Liver (tissue), 8 donors: ENCODE measurements at regions not wholly inside any gene's neighbourhood (a gene's known extent, or its start where the extent isn't known, plus 50 kb on each side); places are given as distances from the start of the nearest gene placed in this dataset.

Source experiments
- DNase-seq: peaks from one replicate; pipeline ENCODE4 v3.0.0-alpha.2; 2017; ENCODE audit warnings: low spot score
- H3K27ac ChIP-seq, 2 donors: one replicate each; pipeline ENCODE4 v1.7.0; 2013; ENCODE audit warnings: inconsistent platforms in 2 of 2, low read length in 2 of 2, control low read depth in 1 of 2, low read depth in 1 of 2, mild to moderate bottlenecking in 1 of 2
- H3K27me3 ChIP-seq, 4 donors: one replicate each; pipeline versions ENCODE4 v1.6.1 to v1.7.0; 2013; ENCODE audit warnings: low read length in 3 of 4, inconsistent platforms in 1 of 4, mild to moderate bottlenecking in 1 of 4, moderate library complexity in 1 of 4; ENCODE audit not compliant: control insufficient read depth in 4 of 4, insufficient read depth in 4 of 4
- H3K36me3 ChIP-seq, 4 donors: one replicate each; pipeline versions ENCODE4 v1.6.1 to v1.7.0; 2013; ENCODE audit warnings: low read length in 3 of 4, mild to moderate bottlenecking in 3 of 4, low read depth in 1 of 4, moderate library complexity in 1 of 4; ENCODE audit not compliant: control insufficient read depth in 4 of 4, insufficient read depth in 3 of 4
- H3K4me1 ChIP-seq, 4 donors: one replicate each; pipeline versions ENCODE4 v1.6.1 to v1.7.0; 2013; ENCODE audit warnings: low read length in 3 of 4, mild to moderate bottlenecking in 3 of 4, moderate library complexity in 1 of 4; ENCODE audit not compliant: control insufficient read depth in 4 of 4, insufficient read depth in 4 of 4
- H3K4me3 ChIP-seq, 3 donors: one replicate each; pipeline versions ENCODE4 v1.6.1 to v1.7.0; 2013; ENCODE audit warnings: low read length in 3 of 3, control low read depth in 1 of 3, low read depth in 1 of 3, mild to moderate bottlenecking in 1 of 3
- H3K9ac ChIP-seq, 2 donors: one replicate each; pipeline ENCODE4 v1.7.0; 2013; ENCODE audit warnings: low read length in 2 of 2, mild to moderate bottlenecking in 2 of 2, moderate library complexity in 2 of 2, control low read depth in 1 of 2, low read depth in 1 of 2
- H3K9me3 ChIP-seq, 4 donors: one replicate each; pipeline versions ENCODE4 v1.6.1 to v1.7.0; 2013; ENCODE audit warnings: low read length in 3 of 4; ENCODE audit not compliant: control insufficient read depth in 4 of 4
- EGR1 ChIP-seq, 2 donors: IDR thresholded peaks; 2 replicates each; pipeline ENCODE4 v1.6.1; 2016 to 2018; ENCODE audit warnings: antibody characterized with exemption in 2 of 2, low read depth in 2 of 2
- FOXA1 ChIP-seq: IDR thresholded peaks from 2 replicates; pipeline ENCODE4 v1.6.1; 2016; ENCODE audit warnings: antibody characterized with exemption
- FOXA2 ChIP-seq: IDR thresholded peaks from 2 replicates; pipeline ENCODE4 v1.6.1; 2016; ENCODE audit warnings: antibody characterized with exemption
- GABPA ChIP-seq, 2 donors: IDR thresholded peaks in 1 of 2; conservative IDR thresholded peaks in 1 of 2; 2 replicates each; pipeline ENCODE4 v1.6.1; 2016; ENCODE audit warnings: antibody characterized with exemption in 2 of 2, mild to moderate bottlenecking in 1 of 2, moderate library complexity in 1 of 2
- HNF4A ChIP-seq, 2 donors: conservative IDR thresholded peaks; 2 replicates each; pipeline ENCODE4 v1.6.1; 2016; ENCODE audit warnings: antibody characterized with exemption in 2 of 2, mild to moderate bottlenecking in 2 of 2
- HNF4G ChIP-seq: IDR thresholded peaks from 2 replicates; pipeline ENCODE4 v1.6.1; 2016; ENCODE audit warnings: antibody characterized with exemption
- JUND ChIP-seq, 2 donors: IDR thresholded peaks; 2 replicates each; pipeline ENCODE4 v1.6.1; 2016; ENCODE audit warnings: antibody characterized with exemption in 2 of 2
- NR2F2 ChIP-seq: IDR thresholded peaks from 2 replicates; pipeline ENCODE4 v1.6.1; 2016; ENCODE audit warnings: antibody characterized with exemption
- RAD21 ChIP-seq, 2 donors: IDR thresholded peaks; 2 replicates each; pipeline ENCODE4 v1.6.1; 2016; ENCODE audit warnings: antibody characterized with exemption in 2 of 2, mild to moderate bottlenecking in 2 of 2
- RXRA ChIP-seq, 2 donors: IDR thresholded peaks; 2 replicates each; pipeline ENCODE4 v1.6.1; 2017 to 2018; ENCODE audit warnings: antibody characterized with exemption in 2 of 2, mild to moderate bottlenecking in 1 of 2
- SP1 ChIP-seq: IDR thresholded peaks from 2 replicates; pipeline ENCODE4 v1.6.1; 2018; ENCODE audit warnings: antibody characterized with exemption, mild to moderate bottlenecking
- TAF1 ChIP-seq: conservative IDR thresholded peaks from 2 replicates; pipeline ENCODE4 v1.6.1; 2016; ENCODE audit warnings: antibody characterized with exemption, mild to moderate bottlenecking
- YY1 ChIP-seq: IDR thresholded peaks from 2 replicates; pipeline ENCODE4 v1.6.1; 2016; ENCODE audit warnings: antibody characterized with exemption, mild to moderate bottlenecking
- WGBS: extraction: QIAGEN DNeasy Blood & Tissue Kit; methylation state at CpG from one replicate; pipeline ENCODE4 v1.1.7; 2013; 5-methylcytosine and 5-hydroxymethylcytosine counted together
- TF ChIP-seq, protein P1 (sequence below): IDR thresholded peaks from 2 replicates; pipeline ENCODE4 v1.6.1; 2016; ENCODE audit warnings: antibody characterized with exemption
- TF ChIP-seq, protein P2 (sequence below): IDR thresholded peaks from 2 replicates; pipeline ENCODE4 v1.6.1; 2016; ENCODE audit warnings: antibody characterized with exemption
- TF ChIP-seq, protein P3 (sequence below): IDR thresholded peaks from 2 replicates; pipeline ENCODE4 v1.6.1; 2016; ENCODE audit warnings: antibody characterized with exemption, mild to moderate bottlenecking
- TF ChIP-seq, protein P4 (sequence below): IDR thresholded peaks from 2 replicates; pipeline ENCODE4 v1.6.1; 2016; ENCODE audit warnings: antibody characterized with exemption
- TF ChIP-seq, protein P5 (sequence below): fragments of 150-350 bp; IDR thresholded peaks from 2 replicates; pipeline ENCODE4 v1.5.1; 2017; ENCODE audit warnings: improper control_type of control experiment, low read depth, low read length; ENCODE audit not compliant: missing input control
- donor health status: healthy.
- donor health status: healthy.
- donor health status: healthy.
- donor health status: healthy.
- donor health status: healthy.

DNA sequence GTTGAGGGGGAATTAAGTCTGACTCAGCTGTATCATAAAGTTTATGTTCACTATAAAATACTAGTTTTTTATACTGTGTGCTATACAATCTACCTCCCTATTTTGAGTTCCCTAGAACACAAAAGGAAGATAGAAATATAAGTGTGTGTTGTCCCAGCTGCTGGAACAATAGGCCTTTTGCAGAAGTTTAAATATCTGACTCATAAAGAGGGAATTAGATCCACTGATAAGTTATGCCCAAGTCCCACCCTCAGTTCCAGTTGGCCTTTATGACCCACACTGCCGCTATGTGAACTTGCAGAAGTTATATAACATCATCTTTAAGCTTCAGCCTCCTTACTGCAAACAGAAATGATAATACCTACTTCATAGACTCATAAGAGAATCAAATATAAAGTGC is 88.5 kb upstream of the DAB2 start:
- 81% methylated on average over 1 of the region's 1 CpG for WGBS
- no peaks in the 10 kb centered on the region for H3K27me3 ChIP-seq
- TF ChIP-seq RAD21 (IDR thresholded peaks at IDR 0.05) (no peak), JUND (IDR thresholded peaks at IDR 0.05) (no peak), GABPA (IDR thresholded peaks at IDR 0.05 in 1 of 2, conservative IDR thresholded peaks at IDR 0.05 in 1 of 2) (no peak), EGR1 (IDR thresholded peaks at IDR 0.05; ENCODE audit: low read depth in 2 of 2) (no peak), SP1 (no peak), HNF4G (no peak), TAF1 (no peak), FOXA1 (no peak), FOXA2 (no peak), YY1 (no peak), HNF4A (conservative IDR thresholded peaks at IDR 0.05) (no peak), NR2F2 (no peak), RXRA (IDR thresholded peaks at IDR 0.05) (no peak)
- TF ChIP-seq, protein P1, sequence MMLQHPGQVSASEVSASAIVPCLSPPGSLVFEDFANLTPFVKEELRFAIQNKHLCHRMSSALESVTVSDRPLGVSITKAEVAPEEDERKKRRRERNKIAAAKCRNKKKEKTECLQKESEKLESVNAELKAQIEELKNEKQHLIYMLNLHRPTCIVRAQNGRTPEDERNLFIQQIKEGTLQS = no peak
- TF ChIP-seq, protein P2, sequence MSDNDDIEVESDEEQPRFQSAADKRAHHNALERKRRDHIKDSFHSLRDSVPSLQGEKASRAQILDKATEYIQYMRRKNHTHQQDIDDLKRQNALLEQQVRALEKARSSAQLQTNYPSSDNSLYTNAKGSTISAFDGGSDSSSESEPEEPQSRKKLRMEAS = no peak
- TF ChIP-seq, protein P3, sequence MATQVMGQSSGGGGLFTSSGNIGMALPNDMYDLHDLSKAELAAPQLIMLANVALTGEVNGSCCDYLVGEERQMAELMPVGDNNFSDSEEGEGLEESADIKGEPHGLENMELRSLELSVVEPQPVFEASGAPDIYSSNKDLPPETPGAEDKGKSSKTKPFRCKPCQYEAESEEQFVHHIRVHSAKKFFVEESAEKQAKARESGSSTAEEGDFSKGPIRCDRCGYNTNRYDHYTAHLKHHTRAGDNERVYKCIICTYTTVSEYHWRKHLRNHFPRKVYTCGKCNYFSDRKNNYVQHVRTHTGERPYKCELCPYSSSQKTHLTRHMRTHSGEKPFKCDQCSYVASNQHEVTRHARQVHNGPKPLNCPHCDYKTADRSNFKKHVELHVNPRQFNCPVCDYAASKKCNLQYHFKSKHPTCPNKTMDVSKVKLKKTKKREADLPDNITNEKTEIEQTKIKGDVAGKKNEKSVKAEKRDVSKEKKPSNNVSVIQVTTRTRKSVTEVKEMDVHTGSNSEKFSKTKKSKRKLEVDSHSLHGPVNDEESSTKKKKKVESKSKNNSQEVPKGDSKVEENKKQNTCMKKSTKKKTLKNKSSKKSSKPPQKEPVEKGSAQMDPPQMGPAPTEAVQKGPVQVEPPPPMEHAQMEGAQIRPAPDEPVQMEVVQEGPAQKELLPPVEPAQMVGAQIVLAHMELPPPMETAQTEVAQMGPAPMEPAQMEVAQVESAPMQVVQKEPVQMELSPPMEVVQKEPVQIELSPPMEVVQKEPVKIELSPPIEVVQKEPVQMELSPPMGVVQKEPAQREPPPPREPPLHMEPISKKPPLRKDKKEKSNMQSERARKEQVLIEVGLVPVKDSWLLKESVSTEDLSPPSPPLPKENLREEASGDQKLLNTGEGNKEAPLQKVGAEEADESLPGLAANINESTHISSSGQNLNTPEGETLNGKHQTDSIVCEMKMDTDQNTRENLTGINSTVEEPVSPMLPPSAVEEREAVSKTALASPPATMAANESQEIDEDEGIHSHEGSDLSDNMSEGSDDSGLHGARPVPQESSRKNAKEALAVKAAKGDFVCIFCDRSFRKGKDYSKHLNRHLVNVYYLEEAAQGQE = no peak
- TF ChIP-seq, protein P4, sequence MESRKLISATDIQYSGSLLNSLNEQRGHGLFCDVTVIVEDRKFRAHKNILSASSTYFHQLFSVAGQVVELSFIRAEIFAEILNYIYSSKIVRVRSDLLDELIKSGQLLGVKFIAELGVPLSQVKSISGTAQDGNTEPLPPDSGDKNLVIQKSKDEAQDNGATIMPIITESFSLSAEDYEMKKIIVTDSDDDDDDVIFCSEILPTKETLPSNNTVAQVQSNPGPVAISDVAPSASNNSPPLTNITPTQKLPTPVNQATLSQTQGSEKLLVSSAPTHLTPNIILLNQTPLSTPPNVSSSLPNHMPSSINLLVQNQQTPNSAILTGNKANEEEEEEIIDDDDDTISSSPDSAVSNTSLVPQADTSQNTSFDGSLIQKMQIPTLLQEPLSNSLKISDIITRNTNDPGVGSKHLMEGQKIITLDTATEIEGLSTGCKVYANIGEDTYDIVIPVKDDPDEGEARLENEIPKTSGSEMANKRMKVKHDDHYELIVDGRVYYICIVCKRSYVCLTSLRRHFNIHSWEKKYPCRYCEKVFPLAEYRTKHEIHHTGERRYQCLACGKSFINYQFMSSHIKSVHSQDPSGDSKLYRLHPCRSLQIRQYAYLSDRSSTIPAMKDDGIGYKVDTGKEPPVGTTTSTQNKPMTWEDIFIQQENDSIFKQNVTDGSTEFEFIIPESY = no peak
- TF ChIP-seq, protein P5, sequence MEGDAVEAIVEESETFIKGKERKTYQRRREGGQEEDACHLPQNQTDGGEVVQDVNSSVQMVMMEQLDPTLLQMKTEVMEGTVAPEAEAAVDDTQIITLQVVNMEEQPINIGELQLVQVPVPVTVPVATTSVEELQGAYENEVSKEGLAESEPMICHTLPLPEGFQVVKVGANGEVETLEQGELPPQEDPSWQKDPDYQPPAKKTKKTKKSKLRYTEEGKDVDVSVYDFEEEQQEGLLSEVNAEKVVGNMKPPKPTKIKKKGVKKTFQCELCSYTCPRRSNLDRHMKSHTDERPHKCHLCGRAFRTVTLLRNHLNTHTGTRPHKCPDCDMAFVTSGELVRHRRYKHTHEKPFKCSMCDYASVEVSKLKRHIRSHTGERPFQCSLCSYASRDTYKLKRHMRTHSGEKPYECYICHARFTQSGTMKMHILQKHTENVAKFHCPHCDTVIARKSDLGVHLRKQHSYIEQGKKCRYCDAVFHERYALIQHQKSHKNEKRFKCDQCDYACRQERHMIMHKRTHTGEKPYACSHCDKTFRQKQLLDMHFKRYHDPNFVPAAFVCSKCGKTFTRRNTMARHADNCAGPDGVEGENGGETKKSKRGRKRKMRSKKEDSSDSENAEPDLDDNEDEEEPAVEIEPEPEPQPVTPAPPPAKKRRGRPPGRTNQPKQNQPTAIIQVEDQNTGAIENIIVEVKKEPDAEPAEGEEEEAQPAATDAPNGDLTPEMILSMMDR = no peak
- no peak for DNase-seq
- H3K36me3 ChIP-seq = no peaks in the 10 kb centered on the region
- no peaks in the 10 kb centered on the region for H3K9me3 ChIP-seq
- H3K27ac ChIP-seq = no peak overlapping the region
- H3K9ac ChIP-seq = no peak overlapping the region
- H3K4me3 ChIP-seq = no peak overlapping the region
- no peaks in the 10 kb centered on the region for H3K4me1 ChIP-seq
